MM.1S (cell line): ENCODE measurements at regions not wholly inside any gene's neighbourhood (a gene's known extent, or its start where the extent isn't known, plus 50 kb on each side); places are given as distances from the start of the nearest gene placed in this dataset.

Source experiments
- EZH2 ChIP-seq: fragments of 300-600 bp; sonication (generic); optimal IDR thresholded peaks from 2 replicates; pipeline ENCODE3; 2017; ENCODE audit warnings: low read depth, mild to moderate bottlenecking, antibody characterized with exemption, low read length, mixed read lengths
- TF ChIP-seq, protein P1 (sequence below): fragments of 300-600 bp; sonication (generic); IDR thresholded peaks from 2 replicates; pipeline ENCODE4 v1.5.1; 2016; ENCODE audit warnings: antibody characterized with exemption, low read length, mixed read lengths

DNA sequence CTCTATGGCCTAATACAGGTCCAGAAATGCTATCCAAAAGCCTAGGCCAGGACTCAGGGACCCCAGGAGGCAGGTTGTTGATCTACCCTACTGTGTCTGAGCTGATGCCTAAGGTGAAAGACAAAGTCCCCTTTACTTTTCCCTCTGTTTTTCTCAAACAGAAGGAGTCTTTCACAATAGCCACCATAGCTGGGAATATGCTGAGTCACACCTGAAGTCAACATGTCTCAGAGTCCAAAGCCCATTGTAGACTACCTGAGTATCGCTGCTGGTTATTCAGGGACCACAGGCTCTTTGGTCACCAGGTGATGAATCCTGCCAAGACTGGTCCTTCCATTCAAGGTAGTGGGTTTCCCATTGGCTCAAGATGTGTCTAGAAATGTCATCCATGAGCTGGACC is 562.2 kb downstream of the ACTRT1 start:
- TF ChIP-seq EZH2: no peak
- TF ChIP-seq, protein P1, sequence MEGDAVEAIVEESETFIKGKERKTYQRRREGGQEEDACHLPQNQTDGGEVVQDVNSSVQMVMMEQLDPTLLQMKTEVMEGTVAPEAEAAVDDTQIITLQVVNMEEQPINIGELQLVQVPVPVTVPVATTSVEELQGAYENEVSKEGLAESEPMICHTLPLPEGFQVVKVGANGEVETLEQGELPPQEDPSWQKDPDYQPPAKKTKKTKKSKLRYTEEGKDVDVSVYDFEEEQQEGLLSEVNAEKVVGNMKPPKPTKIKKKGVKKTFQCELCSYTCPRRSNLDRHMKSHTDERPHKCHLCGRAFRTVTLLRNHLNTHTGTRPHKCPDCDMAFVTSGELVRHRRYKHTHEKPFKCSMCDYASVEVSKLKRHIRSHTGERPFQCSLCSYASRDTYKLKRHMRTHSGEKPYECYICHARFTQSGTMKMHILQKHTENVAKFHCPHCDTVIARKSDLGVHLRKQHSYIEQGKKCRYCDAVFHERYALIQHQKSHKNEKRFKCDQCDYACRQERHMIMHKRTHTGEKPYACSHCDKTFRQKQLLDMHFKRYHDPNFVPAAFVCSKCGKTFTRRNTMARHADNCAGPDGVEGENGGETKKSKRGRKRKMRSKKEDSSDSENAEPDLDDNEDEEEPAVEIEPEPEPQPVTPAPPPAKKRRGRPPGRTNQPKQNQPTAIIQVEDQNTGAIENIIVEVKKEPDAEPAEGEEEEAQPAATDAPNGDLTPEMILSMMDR: no peak
